NCI-H128 (cell line): ENCODE measurements at regions not wholly inside any gene's neighbourhood (a gene's known extent, or its start where the extent isn't known, plus 50 kb on each side); places are given as distances from the start of the nearest gene placed in this dataset.
"Not testable (repeated sequence)": the region's sequence is repeated elsewhere in the genome, so short reads cannot be mapped to it uniquely, and the experiment has no call there.

ENCODE experiments used
- DNase-seq: peaks from one replicate; lab custom pipeline; 2025; ENCODE audit not compliant: unreplicated experiment; lab: John Stamatoyannopoulos, UW

GRCh38 chr3:106827515-106828213 is 549.6 kb upstream of the CCDC54 start:
- no peak for DNase-seq

- DNase-seq = no peak
Observed at GRCh38 chr3:106829206-106829605, 548.0 kb upstream of the CCDC54 start.

DNA sequence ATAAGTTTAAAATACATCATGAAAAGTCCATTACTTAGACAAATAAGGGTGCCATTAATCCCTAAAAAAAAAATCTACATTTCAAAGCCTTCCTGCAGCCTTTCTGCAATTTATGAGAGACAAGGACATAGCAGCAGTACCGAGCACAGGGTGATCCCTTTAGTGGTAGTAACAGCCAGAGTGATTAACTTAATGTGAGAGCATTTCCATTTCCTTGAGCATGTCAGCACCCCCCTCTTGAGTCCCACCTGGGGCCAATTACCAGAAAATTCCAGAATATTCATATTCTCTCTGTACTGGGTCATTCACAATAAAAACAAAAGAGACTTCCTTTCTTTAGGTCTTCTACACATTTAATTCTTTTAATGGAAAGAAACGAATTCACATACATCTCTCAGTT is 546.9 kb upstream of the CCDC54 start:
- no peak for DNase-seq

- no peak for DNase-seq
Observed at GRCh38 chr3:106836906-106837305, 540.3 kb upstream of the CCDC54 start.

GRCh38 chr3:106837616-106838015 is 539.6 kb upstream of the CCDC54 start:
- DNase-seq = no peak

- DNase-seq = no peak
Observed at GRCh38 chr3:106839576-106840280, 537.5 kb upstream of the CCDC54 start.

DNA sequence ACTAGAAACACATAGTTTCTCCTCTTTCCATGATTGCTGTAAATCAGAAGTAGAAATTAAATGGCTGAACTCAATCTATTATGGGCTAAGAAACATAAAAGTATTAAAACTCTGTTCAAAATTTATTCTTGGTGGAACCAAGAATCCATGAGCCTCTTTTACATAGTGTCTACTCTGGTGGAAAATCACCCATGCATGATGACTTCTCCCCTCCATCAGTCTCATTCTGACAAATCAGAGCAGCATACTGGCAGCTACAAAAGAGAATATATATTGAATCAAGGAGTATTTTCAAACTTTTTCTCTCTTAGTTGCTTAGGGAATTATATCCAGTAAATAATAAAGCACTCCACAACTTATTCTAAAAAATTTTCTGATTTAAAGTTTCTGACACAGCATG is 536.9 kb upstream of the CCDC54 start:
- no peak for DNase-seq

- DNase-seq = no peak
Observed at GRCh38 chr3:106842151-106842550, 535.1 kb upstream of the CCDC54 start.

GRCh38 chr3:106844638-106845037 is 532.6 kb upstream of the CCDC54 start:
- no peak for DNase-seq

- no peak for DNase-seq
Observed at GRCh38 chr3:106848099-106848498, 529.1 kb upstream of the CCDC54 start.

- no peak for DNase-seq
Observed at GRCh38 chr3:106850437-106850836, 526.8 kb upstream of the CCDC54 start.

- DNase-seq = not testable (repeated sequence)
Observed at GRCh38 chr3:106858321-106858720, 518.9 kb upstream of the CCDC54 start.

DNA sequence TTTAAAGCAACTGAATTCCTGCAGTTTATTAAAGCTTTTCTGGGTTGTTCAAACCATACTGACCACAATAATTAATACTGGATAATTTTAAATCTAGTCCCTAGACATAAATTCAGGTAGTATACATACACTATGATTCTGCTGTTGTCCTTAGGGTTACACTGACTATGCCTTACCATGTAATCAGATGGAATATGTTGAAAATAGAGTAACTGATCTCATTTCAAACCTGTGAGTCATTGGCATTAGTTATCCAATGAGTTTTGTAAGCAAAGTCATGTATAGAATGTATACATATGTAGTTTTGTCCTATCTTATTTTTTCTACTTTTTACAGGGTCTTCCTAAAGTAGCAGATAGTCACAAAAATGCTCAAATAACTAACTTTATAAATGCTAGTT is 517.1 kb upstream of the CCDC54 start:
- DNase-seq = no peak

- DNase-seq = no peak
Observed at GRCh38 chr3:106862067-106862466, 515.2 kb upstream of the CCDC54 start.

DNA sequence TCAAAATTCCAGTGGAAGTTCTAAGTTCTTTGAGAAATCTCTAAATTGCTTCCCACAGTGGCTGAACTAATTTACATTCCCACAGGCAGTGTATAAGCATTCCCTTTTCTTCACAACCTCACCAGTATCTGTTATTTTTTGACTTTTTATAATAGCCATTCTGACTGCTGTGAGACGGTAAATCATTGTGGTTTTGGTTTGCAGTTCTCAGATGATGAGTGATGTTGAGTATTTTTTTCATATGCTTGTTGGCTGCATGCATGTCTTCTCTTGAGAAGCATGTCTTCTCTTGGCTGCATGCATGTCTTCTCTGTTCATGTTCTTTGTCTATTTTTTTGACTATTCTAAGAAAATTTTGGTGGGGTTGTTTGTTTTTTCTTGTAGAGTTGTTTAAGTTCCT is 499.6 kb upstream of the CCDC54 start:
- no peak for DNase-seq

- DNase-seq = no peak
Observed at GRCh38 chr3:106880206-106880605, 497.0 kb upstream of the CCDC54 start.

GRCh38 chr3:106881186-106881585 is 496.1 kb upstream of the CCDC54 start:
- DNase-seq = no peak

- DNase-seq = no peak
Observed at GRCh38 chr3:106882297-106882696, 494.9 kb upstream of the CCDC54 start.

GRCh38 chr3:106906074-106906473 is 471.2 kb upstream of the CCDC54 start:
- no peak for DNase-seq

- DNase-seq = no peak
Observed at GRCh38 chr3:106908181-106908938, 468.9 kb upstream of the CCDC54 start.

DNA sequence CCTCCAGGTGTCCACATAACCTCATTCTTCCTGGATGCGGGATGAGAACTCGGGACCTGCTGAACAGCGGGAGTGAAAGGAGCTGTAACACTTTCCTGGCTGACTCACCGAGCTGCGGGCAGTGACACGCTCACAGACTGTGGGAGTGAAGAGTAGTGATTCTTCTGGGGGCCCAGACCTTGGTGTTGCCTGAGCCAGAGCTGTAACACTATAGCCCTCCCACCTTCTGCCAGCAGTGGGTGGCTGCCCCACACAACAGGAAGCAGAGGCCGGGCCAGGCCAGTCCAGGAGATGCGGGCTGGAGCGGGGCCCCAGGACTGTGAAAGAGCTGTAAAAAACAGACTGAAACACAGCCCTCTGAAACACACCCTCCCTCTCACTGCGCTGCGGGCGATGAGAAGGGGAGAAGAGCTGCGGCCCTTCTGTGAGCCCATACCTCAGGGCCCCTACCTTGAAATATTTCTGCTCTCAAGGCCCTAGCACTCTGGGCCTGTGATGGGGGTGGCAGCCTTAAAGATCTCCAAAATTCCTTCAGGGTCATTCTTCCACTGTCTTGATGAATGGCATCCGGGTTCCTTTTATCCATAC is 464.0 kb upstream of the CCDC54 start:
- DNase-seq = no peak

DNA sequence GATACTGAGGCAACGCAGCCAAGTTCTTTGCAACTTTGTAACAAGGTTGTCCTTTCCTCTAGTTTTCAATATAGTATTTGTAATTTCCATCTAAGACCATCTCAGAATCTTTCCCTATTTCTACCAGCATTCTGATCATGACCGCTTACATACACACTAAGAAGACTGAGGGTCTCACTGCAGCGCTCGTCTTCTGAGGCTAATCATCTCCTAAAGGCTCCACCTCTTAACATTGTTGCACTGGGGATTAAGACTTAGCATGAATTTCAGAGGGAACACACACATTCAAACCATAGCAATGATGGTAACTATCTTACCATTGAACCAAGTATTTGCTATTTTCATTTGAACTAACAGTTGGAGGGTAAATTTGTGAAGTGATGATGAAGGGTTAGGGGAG is 463.3 kb upstream of the CCDC54 start:
- no peak for DNase-seq
